ENCODE measurements at regions not wholly inside any gene's neighbourhood (a gene's known extent, or its start where the extent isn't known, plus 50 kb on each side); places are given as distances from the start of the nearest gene placed in this dataset.
"Not testable (repeated sequence)": the region's sequence is repeated elsewhere in the genome, so short reads cannot be mapped to it uniquely, and the experiment has no call there.

DNA sequence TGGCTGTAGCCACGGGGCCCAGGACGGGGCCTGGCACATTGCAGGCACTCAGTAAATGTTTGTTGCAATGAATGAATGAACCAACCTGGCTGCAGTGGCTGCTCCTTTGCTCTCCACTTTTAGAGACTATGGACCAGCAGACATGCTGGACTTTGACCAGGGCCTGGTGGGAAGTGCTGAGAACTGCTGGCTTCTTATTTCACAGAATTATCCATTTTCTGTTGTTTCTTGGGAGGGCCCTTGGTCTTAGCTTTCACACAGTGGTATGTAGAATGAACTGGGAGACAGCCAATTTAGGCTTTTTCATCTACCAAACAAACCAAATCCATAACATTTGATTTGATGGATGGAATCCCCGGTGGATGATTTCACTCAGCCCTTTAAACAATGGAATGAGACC lies 78.0 kb upstream of the LHFPL2 start:
- no peak for DNase-seq (ENCODE audit: low read depth)

DNA sequence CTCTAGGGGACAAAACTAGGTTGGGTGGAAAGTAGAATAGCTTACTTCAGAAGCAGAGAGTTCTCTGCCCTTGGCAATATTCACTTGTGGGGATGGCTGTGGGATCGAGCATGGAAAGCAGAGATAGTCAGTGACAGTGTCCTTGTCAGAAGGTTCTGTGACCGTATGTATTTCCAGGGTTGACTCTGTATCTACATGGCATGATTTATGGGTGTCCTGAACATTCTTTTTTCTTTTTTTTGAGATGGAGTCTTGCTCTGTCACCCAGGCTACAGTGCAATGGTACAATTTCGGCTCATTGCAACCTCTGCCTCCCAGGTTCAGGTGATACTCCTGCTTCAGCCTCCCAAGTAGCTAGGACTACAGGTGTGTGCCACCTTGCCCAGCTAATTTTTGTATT lies 77.4 kb upstream of the LHFPL2 start:
- no peak for DNase-seq (ENCODE audit: low read depth)

DNA sequence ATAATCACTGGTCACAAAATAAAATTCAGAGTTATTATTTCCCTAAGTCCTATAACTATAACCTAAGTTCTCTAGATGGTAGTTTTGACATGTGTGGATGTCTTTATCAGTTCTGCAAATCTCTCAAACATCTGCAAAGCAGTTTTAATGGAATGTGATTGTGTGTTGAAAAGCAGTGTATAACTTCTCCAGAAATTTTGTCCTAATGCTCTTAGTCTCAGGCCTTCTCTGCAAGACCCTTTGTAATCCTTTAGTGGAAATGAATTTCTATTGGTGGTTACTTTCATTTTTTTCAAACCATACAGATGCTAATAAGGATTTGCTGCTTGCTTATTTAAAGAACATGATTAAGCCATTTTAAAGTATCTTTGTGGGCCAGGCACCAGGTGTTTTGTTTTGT lies 75.5 kb upstream of the LHFPL2 start:
- no peak for DNase-seq (ENCODE audit: low read depth)

DNA sequence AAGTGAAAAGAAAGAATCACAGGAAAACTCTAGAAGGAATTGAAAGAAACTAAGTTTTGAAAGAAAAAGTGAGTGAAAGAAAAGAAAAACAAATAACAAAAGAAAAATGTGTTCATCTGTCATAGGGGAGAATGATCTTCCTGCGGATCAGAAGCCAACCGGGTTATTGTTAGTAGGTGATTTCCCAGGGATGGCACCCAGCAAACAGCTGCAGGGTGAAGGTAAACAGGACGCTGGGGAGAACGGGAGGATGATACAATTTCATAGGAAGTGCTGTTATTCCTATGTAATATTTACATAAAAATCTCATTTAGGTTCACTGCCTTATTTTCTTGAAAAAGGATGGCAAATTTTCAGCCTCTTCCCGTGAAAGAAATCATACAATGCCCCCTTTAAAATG lies 72.4 kb upstream of the LHFPL2 start:
- no peak for DNase-seq (ENCODE audit: low read depth)

DNA sequence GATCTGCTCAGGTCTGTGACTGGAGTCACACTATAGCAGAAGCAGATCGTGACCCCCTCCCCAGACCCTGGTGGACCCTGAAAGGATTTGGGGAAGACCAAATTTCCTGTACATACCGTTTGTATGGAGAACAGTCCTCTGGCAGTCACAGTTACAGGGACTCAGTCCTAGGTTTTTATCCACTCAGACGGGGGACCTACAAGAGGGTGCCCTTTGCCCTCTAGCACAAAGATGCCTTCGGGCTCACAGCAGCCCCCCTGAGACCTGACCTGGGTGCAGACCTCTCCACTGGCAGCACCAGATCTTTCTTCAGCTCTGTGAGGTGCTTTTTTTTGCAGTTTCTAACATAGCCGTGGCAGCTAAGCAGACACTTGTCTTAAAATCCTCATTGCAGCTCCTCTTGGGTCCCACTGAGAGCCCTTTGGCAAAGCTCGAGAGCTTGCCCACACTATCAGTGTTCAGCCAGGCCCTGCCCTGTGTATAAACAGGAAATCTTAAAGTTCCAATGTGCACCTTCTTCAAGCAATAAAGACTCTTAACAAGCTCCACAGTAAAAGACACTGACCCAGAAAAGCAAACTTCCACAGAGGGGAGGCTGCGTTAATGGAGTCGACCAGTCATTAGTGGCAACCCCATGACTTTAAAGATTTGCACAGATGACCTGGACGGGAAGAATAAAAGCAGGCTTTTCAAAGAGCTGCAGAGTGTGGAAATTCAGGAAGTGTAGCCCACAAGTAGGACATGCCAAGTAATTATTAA lies 71.8 kb upstream of the LHFPL2 start:
- no peak for DNase-seq (ENCODE audit: low read depth)

DNA sequence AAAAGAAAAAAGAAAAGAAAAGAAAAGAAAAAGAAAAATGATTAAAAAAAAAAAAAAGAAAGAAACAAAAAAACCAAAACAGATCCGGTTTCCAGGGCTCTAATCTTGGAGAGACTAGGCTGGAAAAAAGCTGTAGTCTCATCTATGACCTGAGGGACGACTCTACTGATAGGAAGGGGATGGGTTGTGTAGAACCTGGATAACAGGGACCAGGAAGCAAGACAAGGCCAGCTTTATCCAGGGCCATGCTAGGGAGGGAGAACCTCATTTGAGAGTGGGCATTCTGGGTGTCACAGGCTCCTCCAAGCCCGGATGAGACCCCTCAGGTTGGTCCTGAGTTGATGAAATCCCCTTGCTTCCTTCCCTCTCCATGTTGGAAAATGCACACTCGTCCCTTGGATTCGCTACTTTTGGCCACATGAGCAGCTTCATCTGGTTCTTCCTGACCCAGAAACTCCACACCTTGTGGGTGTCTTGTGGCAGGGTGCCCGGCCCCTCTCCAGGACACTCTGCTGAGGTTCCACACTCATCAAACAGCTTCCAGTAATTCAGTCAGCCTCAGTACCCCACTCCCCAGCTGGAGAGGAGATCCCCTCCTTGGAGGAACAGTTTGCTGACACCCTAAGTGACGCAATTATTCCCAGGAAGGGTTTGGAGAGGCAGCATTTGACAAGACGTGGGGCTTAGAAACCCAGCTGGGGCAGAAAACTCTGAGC lies 71.1 kb upstream of the LHFPL2 start:
- no peak for DNase-seq (ENCODE audit: low read depth)

DNA sequence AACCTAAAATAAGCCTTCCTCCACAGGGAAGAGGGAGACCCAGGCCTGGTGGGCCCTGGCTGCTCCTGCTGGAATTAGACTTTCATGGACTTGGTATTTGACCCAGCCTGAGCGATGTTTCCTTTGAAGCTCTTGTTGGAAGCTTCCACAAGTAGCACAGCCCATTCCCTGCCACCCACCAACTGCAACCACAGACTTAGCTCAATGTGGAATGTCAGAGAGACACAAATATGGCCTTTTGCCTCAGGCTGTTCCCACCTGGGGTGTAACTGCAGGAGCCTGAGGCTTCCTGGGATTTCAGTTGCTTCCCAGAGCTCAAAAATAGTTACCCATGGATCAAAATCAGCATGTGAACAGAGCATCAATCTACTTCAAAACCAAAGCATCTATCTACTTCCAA lies 70.3 kb upstream of the LHFPL2 start:
- DNase-seq (ENCODE audit: low read depth): no peak

DNA sequence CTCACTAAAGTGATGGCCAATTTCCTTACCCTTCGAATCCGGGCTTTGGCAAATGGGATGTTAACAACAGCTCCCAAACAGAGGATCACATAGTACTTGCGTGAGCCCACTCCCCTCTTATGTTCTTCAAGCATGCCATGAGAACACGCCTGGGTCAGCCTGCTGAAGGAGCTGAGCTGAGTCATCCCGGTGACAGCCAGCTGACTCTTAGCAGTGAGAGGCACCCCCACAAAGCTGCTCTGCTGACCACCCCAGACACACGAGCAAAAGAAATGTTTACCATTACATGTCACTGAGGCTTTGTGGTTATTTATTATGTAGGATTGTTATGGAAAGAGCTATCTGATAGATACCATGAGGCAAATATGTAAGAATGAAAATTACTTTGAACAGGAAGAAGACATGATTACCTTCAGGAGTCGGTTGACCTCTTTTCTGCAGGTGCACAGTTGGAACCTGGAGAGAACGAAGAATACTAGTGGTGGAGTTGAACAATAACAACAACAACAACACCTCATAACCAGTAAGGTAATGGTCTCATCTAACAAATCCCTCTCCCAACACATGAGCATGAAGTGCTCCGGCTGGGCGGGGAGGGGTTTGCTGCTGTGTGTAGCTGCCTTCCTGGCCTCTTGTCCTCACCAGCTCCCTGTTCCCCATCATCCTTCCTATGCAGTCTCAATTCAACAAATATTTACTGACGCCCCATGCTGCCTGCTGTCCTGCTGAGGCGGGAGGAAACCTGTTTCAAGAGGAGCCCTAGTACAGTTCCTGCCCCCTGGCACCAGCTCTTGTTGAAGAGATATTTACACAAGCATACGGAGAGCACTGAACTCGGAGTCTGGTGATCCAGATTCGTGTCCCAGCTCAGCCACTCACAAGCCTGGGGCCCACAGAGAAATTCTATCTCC lies 69.4 kb upstream of the LHFPL2 start:
- DNase-seq (ENCODE audit: low read depth): no peak

DNA sequence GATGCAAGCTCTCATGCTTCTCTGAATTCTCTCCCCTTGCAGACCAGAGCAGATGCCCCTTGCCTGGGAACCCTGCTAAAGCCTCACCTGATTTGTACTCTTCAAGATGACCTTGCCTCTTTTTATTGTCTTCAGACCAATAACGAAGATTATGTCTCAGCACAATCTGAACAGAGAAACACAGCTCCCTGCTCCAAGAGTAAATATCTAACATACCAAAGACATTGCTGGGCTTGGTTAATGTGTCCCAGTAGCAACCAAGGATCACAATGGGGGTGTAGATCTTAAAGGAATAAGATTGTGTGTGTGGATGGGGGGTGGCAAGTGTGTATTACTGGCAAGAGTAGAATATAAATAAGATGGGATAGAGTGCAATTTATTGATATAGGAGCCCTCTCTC lies 67.6 kb upstream of the LHFPL2 start:
- DNase-seq (ENCODE audit: low read depth): no peak

DNA sequence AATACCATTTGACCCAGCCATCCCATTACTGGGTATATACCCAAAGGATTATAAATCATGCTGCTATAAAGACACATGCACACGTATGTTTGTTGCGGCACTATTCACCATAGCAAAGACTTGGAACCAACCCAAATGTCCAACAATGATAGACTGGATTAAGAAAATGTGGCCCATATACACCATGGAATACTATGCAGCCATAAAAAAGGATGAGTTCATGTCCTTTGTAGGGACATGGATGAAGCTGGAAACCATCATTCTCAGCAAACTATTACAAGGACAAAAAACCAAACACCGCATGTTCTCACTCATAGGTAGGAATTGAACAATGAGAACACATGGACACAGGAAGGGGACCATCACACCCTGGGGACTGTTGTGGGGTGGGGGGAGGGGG lies 66.8 kb upstream of the LHFPL2 start:
- not testable (repeated sequence) for DNase-seq (ENCODE audit: low read depth)

DNA sequence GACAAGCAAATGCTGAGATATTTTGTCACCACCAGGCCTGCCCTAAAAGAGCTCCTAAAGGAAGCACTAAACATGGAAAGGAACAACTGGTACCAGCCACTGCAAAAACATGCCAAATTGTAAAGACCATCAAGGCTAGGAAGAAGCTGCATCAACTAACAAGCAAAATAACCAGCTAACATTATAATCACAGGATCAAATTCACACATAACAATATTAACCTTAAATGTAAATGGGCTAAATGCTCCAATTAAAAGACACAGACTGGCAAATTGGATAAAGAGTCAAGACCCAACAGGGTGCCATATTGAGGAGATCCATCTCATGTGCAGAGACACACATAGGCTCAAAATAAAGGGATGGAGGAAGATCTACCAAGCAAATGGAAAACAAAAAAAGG lies 63.1 kb upstream of the LHFPL2 start:
- not testable (repeated sequence) for DNase-seq (ENCODE audit: low read depth)

DNA sequence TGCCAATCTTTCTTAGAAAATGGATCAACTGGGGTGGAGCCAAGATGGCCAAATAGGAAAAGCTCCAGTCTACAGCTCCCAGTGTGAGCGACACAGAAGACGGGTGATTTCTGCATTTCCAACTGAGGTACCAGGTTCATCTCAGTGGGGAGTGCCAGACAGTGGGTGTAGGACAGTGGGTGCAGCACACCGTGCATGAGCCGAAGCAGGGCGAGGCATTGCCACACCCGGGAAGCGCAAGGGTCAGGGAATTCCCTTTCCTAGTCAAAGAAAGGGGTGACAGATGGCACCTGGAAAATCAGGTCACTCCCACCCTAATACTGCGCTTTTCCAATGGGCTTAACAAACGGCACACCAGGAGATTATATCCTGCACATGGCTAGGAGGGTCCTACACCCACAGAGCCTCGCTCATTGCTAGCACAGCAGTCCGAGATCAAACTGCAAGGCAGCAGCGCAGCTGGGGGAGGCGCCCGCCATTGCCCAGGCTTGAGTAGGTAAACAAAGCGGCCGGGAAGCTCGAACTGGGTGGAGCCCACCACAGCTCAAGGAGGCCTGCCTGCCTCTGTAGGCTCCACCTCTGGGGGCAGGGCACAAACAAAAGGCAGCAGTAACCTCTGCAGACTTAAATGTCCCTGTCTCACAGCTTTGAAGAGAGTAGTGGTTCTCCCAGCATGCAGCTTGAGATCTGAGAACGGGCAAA lies 61.3 kb upstream of the LHFPL2 start:
- not testable (repeated sequence) for DNase-seq (ENCODE audit: low read depth)

DNA sequence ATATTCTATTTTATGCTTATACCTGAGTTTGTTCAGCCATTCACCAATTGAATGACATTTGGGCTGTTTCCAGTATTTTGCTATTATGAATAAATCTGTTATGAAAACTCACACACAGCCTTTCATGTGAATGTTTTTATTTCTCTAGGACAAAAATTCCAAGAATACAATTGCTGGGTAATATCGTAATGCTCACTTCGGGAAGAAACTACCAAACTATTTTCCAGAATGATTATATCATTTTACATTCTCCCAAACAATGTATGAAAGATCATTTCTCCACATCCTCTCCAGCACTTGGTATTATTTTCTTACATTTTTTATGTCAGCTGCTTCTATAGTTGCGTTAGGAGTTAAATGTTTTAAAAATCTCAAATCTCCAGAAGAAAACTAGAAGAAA lies 58.3 kb upstream of the LHFPL2 start:
- DNase-seq (ENCODE audit: low read depth): no peak

DNA sequence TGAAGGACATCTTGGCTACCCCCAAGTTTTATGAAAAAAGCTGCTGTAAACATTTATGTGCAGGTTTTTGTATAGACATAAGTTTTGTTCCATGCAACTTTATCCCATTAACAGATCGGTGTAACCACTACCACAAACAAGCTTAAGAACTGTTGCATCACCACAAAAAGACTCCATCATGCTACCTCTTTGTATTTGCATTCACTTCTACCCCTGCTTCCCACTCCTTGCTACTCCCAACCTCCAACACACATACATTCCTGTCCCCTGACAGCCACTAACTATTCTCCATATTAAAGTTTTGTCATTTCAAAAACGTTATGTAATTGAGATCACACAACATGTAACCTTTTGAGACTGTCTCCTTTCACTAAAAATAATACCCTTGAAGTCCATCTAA lies 57.8 kb upstream of the LHFPL2 start:
- no peak for DNase-seq (ENCODE audit: low read depth)

DNA sequence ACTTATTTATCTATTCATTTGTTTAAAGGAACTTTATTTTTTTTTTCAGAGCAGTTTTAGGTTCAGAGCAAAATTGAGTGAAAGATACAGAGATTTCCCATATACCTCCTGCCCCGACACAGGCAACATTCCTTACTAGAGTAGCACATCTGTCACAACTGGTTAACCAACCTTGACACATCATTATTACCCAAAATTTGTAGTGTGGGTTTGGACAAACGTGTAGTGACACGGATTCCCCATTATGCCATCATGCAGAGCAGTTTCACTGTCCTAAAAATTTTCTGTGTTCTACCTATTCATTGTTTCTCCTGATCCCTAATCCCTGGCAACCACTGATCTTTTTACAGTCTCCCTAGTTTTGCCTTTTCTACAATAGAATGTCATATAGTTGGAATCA lies 57.3 kb upstream of the LHFPL2 start:
- DNase-seq (ENCODE audit: low read depth): no peak

DNA sequence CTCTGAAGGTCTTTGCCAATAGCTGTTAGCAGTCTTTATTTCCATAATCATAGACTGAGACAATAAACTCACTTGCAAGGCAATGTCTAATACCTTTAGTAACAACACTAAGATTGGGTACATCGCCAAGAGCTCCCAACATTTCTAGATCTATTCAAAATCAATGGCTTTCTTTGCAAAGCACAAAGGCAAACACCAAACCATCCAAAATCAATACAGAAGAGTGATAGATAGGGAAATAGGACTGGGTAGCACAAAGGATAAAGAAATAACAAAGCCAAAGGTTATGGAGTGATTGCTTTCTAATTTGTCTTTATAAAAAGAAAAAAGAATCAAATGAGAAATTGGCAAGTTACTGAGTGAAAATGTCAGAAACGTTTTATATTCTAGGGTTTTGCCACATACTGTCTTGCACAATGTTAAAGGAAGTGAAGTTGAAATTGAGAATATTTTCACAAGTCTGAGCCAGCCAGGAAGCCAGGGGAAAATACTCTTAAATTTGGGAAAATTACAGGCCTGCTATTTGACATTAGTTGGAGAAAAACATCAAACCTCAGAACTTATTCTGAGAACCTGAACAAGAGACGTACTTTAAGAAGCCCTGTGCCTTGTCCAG lies 53.3 kb upstream of the LHFPL2 start:
- no peak for DNase-seq (ENCODE audit: low read depth)

DNA sequence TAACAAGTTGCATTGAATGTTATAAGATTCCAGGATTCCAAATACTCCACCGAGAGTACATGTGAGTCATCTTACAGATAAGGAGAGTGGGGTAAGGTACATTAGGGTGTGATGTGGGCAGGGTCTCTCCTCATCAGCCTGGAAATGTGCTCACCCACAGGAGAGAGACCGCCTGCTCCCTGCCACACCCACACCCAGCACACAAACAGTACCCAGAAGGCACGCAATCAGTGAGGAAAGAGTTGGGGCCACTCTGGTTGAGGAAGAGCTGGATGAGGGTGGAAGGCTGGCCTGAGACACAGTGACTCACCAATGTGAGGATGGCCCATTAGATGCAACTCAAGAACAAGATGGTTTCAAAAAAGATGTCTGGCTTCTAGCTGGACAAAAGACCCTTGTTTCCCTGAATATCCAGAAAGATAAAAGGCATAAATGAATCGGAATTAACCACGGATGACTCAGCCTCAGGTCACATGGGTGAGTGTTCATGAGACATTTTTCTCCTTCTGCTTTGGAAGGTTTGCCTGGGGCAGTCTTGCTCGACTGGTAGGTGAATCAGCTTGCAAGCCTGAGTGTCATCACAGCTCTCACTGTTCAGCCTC lies 51.1 kb upstream of the LHFPL2 start:
- peak; percentile 80 for DNase-seq (ENCODE audit: low read depth)

DNA sequence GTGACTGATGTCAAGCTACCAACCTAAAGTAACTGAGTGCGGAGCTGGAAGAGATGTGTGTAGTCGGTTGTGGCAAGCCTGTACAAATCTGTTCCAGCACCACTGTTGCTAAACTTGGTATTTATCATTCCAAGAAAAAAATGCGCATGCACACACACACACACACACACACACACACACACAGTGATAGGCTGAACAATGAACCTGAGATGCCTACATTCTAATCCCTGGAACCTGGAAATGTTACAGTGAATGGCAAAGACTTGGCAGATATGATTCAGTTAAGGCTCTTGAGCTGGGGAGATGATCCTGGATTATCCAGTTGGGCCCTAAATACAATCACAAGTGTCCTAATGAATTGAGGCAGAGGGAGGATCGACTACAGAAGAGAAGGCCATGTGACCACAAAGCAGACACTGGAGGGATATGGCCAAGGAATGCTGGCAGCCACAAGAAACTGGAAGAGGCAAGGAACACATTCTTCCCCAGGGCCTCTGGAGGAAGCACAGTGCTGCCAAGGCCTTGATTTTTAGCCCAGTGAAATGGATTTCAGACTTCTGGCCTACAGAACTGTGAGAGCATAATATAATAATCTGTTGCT lies 49.7 kb upstream of the LHFPL2 start:
- no peak for DNase-seq (ENCODE audit: low read depth)

Measured in GM04504 (cell line).